Hepatocyte (in vitro differentiated cells): ENCODE measurements at regions not wholly inside any gene's neighbourhood (a gene's known extent, or its start where the extent isn't known, plus 50 kb on each side); places are given as distances from the start of the nearest gene placed in this dataset.

Source experiments
- DNase-seq: peaks from one replicate; pipeline ENCODE4 v3.0.0-alpha.2; 2016; ENCODE audit warnings: low spot score
- H2AFZ ChIP-seq: fragments of 200-600 bp; sonication (generic); 2 replicates; pipeline ENCODE4 v1.6.0; 2016; ENCODE audit warnings: antibody characterized with exemption, mild to moderate bottlenecking
- H3K27ac ChIP-seq: fragments of 200-600 bp; sonication (generic); 2 replicates; pipeline ENCODE4 v1.5.1; 2016; ENCODE audit warnings: mild to moderate bottlenecking
- H3K27me3 ChIP-seq: fragments of 200-600 bp; sonication (generic); 2 replicates; pipeline ENCODE4 v1.6.1; 2016
- H3K36me3 ChIP-seq: fragments of 200-600 bp; sonication (generic); replicated peaks from 2 replicates; pipeline ENCODE4 v1.5.1; 2016; ENCODE audit warnings: low read depth; ENCODE audit not compliant: insufficient read depth
- H3K4me1 ChIP-seq: fragments of 200-600 bp; sonication (generic); 2 replicates; pipeline ENCODE4 v1.5.1; 2016; ENCODE audit warnings: mild to moderate bottlenecking, moderate library complexity; ENCODE audit not compliant: insufficient read depth
- H3K4me2 ChIP-seq: fragments of 200-600 bp; sonication (generic); 2 replicates; pipeline ENCODE4 v1.6.0; 2016
- H3K4me3 ChIP-seq: fragments of 200-600 bp; sonication (generic); 2 replicates; pipeline ENCODE4 v1.5.1; 2016; ENCODE audit warnings: mild to moderate bottlenecking
- H3K79me2 ChIP-seq: fragments of 200-600 bp; sonication (generic); 2 replicates; pipeline ENCODE4 v1.6.0; 2017; ENCODE audit warnings: mild to moderate bottlenecking
- H3K9me2 ChIP-seq: fragments of 200-600 bp; sonication (generic); replicated peaks from 2 replicates; pipeline ENCODE4 v1.6.0; 2017; ENCODE audit warnings: mild to moderate bottlenecking; ENCODE audit not compliant: insufficient read depth
- H3K9me3 ChIP-seq: fragments of 200-600 bp; sonication (generic); 2 replicates; pipeline ENCODE4 v1.5.1; 2016; ENCODE audit warnings: low read depth, mild to moderate bottlenecking
- H4K20me1 ChIP-seq: fragments of 200-600 bp; sonication (generic); 2 replicates; pipeline ENCODE4 v1.6.0; 2016; ENCODE audit warnings: mild to moderate bottlenecking; ENCODE audit not compliant: insufficient read depth, poor library complexity, severe bottlenecking
- EZH2 ChIP-seq: fragments of 200-600 bp; sonication (generic); IDR thresholded peaks from 2 replicates; pipeline ENCODE4 v1.6.1; 2016; ENCODE audit warnings: antibody characterized with exemption, mild to moderate bottlenecking, borderline replicate concordance
- EZH2phosphoT487 ChIP-seq: fragments of 200-600 bp; sonication (generic); IDR thresholded peaks from one replicate; pipeline ENCODE4 v1.6.1; 2018; ENCODE audit warnings: antibody characterized with exemption, mild to moderate bottlenecking, low read depth, moderate library complexity; ENCODE audit not compliant: unreplicated experiment, severe bottlenecking
- WGBS: methylation state at CpG from one replicate; pipeline ENCODE4 v1.1.6; 2016; ENCODE audit warnings: low lambda C conversion rate; ENCODE audit errors: missing lambda C conversion rate; 5-methylcytosine and 5-hydroxymethylcytosine counted together
- TF ChIP-seq, protein P1 (sequence below): fragments of 200-600 bp; sonication (generic); IDR thresholded peaks from 2 replicates; pipeline ENCODE4 v1.5.1; 2016; ENCODE audit warnings: antibody characterized with exemption, mild to moderate bottlenecking; ENCODE audit not compliant: poor library complexity

DNA sequence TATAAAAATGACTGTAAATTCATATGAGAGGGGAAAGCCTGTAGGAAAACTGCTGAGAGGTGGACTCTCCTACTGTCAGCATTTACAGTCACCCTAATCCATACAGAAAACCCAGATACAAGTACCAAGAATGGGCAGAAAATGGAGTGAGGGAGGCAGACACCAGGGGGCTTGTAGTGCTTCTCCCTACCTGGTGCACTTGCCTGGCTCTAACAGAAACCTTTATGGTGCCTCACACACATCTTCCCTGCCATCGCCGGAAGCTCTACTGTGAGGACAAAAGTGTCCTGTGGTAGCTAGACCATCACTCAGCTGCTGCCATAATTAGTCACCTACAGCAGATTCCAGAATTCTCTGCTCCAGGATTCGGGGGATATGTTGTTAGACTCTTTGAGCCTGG is 441.3 kb downstream of the TFAP2B start:
- Histone ChIP-seq H2AFZ (no peak overlapping the region), H3K4me1 (no peaks in the 10 kb centered on the region), H3K27me3 (no peaks in the 10 kb centered on the region), H3K4me3 (no peak overlapping the region), H3K79me2 (no peaks in the 10 kb centered on the region), H3K9me2 (no peaks in the 10 kb centered on the region), H3K9me3 (no peaks in the 10 kb centered on the region), H4K20me1 (no peaks in the 10 kb centered on the region), H3K4me2 (no peak overlapping the region), H3K36me3 (no peaks in the 10 kb centered on the region), H3K27ac (no peak overlapping the region)
- DNase-seq = no peak
- no peak for TF ChIP-seq EZH2phosphoT487
- TF ChIP-seq EZH2 = no peak
- TF ChIP-seq, protein P1, sequence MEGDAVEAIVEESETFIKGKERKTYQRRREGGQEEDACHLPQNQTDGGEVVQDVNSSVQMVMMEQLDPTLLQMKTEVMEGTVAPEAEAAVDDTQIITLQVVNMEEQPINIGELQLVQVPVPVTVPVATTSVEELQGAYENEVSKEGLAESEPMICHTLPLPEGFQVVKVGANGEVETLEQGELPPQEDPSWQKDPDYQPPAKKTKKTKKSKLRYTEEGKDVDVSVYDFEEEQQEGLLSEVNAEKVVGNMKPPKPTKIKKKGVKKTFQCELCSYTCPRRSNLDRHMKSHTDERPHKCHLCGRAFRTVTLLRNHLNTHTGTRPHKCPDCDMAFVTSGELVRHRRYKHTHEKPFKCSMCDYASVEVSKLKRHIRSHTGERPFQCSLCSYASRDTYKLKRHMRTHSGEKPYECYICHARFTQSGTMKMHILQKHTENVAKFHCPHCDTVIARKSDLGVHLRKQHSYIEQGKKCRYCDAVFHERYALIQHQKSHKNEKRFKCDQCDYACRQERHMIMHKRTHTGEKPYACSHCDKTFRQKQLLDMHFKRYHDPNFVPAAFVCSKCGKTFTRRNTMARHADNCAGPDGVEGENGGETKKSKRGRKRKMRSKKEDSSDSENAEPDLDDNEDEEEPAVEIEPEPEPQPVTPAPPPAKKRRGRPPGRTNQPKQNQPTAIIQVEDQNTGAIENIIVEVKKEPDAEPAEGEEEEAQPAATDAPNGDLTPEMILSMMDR = no peak
- 47% methylated on average over 3 of the region's 3 CpGs for WGBS

DNA sequence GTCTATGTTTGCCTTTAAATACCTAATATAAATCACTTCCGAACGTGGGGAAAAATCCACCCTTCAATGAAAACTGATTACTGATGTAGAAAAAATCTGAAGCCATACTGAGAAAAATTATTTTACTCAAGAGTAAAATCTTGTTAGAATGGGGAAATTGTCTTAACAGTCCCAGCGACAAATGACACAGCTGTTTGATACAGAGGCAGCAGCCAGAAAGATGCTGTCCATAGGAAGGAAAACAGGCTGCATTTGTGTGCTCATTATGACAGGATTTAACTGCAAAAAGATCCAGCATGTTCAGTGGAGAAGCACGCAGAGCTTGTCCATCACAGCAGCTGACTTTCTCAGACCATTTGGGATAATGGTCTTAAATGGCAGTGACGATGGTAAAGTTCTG is 443.0 kb downstream of the TFAP2B start:
- Histone ChIP-seq H3K9me3 (no peaks in the 10 kb centered on the region), H3K36me3 (no peaks in the 10 kb centered on the region), H4K20me1 (no peaks in the 10 kb centered on the region), H3K9me2 (no peaks in the 10 kb centered on the region), H3K4me3 (no peak overlapping the region), H3K27me3 (no peaks in the 10 kb centered on the region), H3K79me2 (no peaks in the 10 kb centered on the region), H3K4me1 (no peaks in the 10 kb centered on the region), H2AFZ (no peak overlapping the region), H3K4me2 (no peak overlapping the region), H3K27ac (no peak overlapping the region)
- no peak for DNase-seq
- TF ChIP-seq EZH2 = no peak
- WGBS = 59% methylated on average over 5 of the region's 5 CpGs

DNA sequence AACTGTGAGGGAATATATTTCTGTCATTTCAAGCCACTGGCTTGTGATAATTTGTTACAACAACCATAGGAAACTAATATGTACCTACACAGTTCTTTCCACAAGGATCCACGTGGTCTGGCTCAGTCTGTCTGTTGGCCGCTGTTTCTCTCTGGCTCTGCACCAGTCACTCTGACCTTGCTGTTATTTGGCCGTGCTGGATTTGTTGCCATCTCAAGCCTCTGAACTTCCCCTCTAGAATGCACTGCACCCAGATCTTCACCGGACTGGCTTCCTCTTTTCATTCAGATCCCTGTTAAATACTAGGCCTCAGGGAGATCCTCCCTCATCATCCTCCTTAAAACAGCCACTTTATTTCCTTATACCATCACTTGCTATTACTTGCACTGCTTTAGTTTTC is 446.8 kb downstream of the TFAP2B start:
- no peaks in the 10 kb centered on the region for H3K27me3 ChIP-seq

DNA sequence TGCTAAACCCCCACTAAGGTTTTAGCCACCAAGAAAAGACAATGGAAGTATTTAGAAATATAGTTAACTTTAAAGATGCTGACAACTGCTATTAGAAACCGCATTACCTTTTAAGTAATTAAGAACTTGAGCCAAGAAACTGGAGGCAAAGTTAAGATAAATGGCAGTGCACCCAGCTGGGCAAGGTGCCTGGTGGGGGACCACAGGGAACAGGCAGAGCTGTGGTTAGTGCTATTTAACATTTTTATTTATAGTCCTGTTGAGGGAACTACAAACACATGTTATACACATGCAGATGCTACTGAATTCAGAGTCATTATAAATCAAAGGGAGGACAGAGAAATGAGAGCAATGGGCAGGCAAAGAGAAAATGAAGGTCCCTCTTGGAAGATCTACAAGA is 447.9 kb downstream of the TFAP2B start:
- no peaks in the 10 kb centered on the region for H4K20me1 ChIP-seq
- H2AFZ ChIP-seq = no peak overlapping the region
- H3K4me1 ChIP-seq = no peaks in the 10 kb centered on the region
- 77% methylated on average over 1 of the region's 1 CpG for WGBS
- no peak overlapping the region for H3K4me3 ChIP-seq
- TF ChIP-seq EZH2 (no peak), EZH2phosphoT487 (no peak)
- TF ChIP-seq, protein P1 = no peak
- H3K9me3 ChIP-seq = no peaks in the 10 kb centered on the region
- no peaks in the 10 kb centered on the region for H3K79me2 ChIP-seq
- no peak for DNase-seq
- no peak overlapping the region for H3K4me2 ChIP-seq
- H3K27ac ChIP-seq = no peak overlapping the region
- H3K27me3 ChIP-seq = no peaks in the 10 kb centered on the region
- no peaks in the 10 kb centered on the region for H3K36me3 ChIP-seq
- no peaks in the 10 kb centered on the region for H3K9me2 ChIP-seq

More for the DNA sequence above, 446.8 kb downstream of the TFAP2B start:
- 89% methylated on average over 3 of the region's 4 CpGs for WGBS
- no peak for DNase-seq
- no peak overlapping the region for H3K4me2 ChIP-seq
- H3K4me3 ChIP-seq = no peak overlapping the region
- no peaks in the 10 kb centered on the region for H3K9me2 ChIP-seq
- TF ChIP-seq, protein P1 = no peak
- TF ChIP-seq EZH2 (no peak), EZH2phosphoT487 (no peak)
- no peaks in the 10 kb centered on the region for H3K79me2 ChIP-seq
- no peaks in the 10 kb centered on the region for H3K36me3 ChIP-seq
- H3K27ac ChIP-seq = no peak overlapping the region
- no peaks in the 10 kb centered on the region for H3K4me1 ChIP-seq
- H4K20me1 ChIP-seq = no peaks in the 10 kb centered on the region
- no peaks in the 10 kb centered on the region for H3K9me3 ChIP-seq
- H2AFZ ChIP-seq = no peak overlapping the region
